ENCODE measurements at regions not wholly inside any gene's neighbourhood (a gene's known extent, or its start where the extent isn't known, plus 50 kb on each side); places are given as distances from the start of the nearest gene placed in this dataset.

DNA sequence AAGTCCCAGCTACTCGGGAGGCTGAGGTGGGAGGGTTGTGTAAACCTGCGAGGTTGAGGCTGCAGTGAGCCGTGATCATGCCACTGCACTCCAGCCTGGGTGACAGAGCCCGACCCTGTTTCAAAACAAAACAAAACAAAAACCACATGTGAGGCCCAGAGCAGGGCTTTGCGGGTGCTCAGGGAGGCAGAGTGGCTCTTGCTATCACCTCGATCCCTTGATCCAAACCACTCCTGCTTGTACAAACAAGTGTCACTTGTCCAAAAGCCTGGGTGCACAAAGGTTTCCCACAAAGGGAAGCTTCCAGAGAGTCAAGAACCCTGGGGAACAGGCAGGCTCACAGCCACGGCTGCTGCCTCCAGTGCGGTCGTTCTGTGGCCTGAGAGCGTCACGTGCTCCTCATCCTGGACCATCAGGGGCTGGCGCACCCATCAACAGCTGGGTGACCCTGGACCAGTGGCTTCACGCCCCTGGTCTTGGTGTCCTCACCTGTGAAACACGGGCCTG is 162.7 kb downstream of the C9orf50 start:
- no peak overlapping the region for H3K4me3 ChIP-seq (ENCODE audit: severe bottlenecking)
- no peaks in the 10 kb centered on the region for H3K27me3 ChIP-seq (ENCODE audit: insufficient read depth, poor library complexity, severe bottlenecking)
- H3K36me3 ChIP-seq (ENCODE audit: low read depth), result no peaks in the 10 kb centered on the region
- TF ChIP-seq, protein P1, sequence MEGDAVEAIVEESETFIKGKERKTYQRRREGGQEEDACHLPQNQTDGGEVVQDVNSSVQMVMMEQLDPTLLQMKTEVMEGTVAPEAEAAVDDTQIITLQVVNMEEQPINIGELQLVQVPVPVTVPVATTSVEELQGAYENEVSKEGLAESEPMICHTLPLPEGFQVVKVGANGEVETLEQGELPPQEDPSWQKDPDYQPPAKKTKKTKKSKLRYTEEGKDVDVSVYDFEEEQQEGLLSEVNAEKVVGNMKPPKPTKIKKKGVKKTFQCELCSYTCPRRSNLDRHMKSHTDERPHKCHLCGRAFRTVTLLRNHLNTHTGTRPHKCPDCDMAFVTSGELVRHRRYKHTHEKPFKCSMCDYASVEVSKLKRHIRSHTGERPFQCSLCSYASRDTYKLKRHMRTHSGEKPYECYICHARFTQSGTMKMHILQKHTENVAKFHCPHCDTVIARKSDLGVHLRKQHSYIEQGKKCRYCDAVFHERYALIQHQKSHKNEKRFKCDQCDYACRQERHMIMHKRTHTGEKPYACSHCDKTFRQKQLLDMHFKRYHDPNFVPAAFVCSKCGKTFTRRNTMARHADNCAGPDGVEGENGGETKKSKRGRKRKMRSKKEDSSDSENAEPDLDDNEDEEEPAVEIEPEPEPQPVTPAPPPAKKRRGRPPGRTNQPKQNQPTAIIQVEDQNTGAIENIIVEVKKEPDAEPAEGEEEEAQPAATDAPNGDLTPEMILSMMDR (IDR thresholded peaks at IDR 0.05; ENCODE audit: poor library complexity, severe bottlenecking), result no peak
- no peaks in the 10 kb centered on the region for H3K9me3 ChIP-seq (ENCODE audit: severe bottlenecking)
- H3K27ac ChIP-seq (ENCODE audit: poor library complexity, severe bottlenecking), result no peak overlapping the region
- DNase-seq (ENCODE audit: low spot score) (no peak), ATAC-seq (ENCODE audit: low read depth) (no peak)
- H3K4me1 ChIP-seq (ENCODE audit: insufficient read depth, poor library complexity, severe bottlenecking), result peaks cover 13% of the 10 kb centered on the region

DNA sequence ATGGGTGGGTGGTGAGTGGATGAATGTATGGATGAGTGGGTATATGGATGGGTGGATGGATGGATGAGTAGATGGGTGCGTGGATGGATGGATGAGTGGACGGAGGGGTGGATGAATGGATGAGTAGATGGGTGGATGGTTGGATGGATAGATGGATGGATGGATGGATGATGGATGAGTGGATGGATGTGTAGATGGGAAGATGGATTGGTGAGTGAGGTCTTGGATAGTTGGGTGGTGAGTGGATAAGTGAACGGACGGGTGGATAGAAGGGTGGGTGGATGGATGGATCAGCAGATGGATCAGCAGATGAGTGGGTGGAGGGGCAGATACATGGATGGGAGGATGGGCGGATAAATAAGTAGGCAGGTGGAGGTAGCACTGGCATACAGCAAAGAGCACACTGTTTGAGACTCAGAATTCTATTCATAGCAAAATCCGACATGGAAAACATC is 163.5 kb downstream of the C9orf50 start:
- TF ChIP-seq, protein P1 (IDR thresholded peaks at IDR 0.05; ENCODE audit: poor library complexity, severe bottlenecking), result no peak
- no peak overlapping the region for H3K4me3 ChIP-seq (ENCODE audit: severe bottlenecking)
- no peak for DNase-seq (ENCODE audit: low spot score)
- peaks cover 13% of the 10 kb centered on the region for H3K4me1 ChIP-seq (ENCODE audit: insufficient read depth, poor library complexity, severe bottlenecking)
- ATAC-seq (ENCODE audit: low read depth), result no peak
- H3K9me3 ChIP-seq (ENCODE audit: severe bottlenecking), result no peaks in the 10 kb centered on the region
- H3K27me3 ChIP-seq (ENCODE audit: insufficient read depth, poor library complexity, severe bottlenecking), result no peaks in the 10 kb centered on the region
- H3K27ac ChIP-seq (ENCODE audit: poor library complexity, severe bottlenecking), result no peak overlapping the region
- no peaks in the 10 kb centered on the region for H3K36me3 ChIP-seq (ENCODE audit: low read depth)

- H3K36me3 ChIP-seq (ENCODE audit: low read depth), result no peaks in the 10 kb centered on the region
- no peak for DNase-seq (ENCODE audit: low spot score)
- H3K27me3 ChIP-seq (ENCODE audit: insufficient read depth, poor library complexity, severe bottlenecking), result no peaks in the 10 kb centered on the region
- no peak overlapping the region for H3K27ac ChIP-seq (ENCODE audit: poor library complexity, severe bottlenecking)
- TF ChIP-seq, protein P1 (IDR thresholded peaks at IDR 0.05; ENCODE audit: poor library complexity, severe bottlenecking), result no peak
- ATAC-seq (ENCODE audit: low read depth), result no peak
- H3K4me3 ChIP-seq (ENCODE audit: severe bottlenecking), result no peak overlapping the region
- H3K4me1 ChIP-seq (ENCODE audit: insufficient read depth, poor library complexity, severe bottlenecking), result peaks cover 12% of the 10 kb centered on the region
- no peaks in the 10 kb centered on the region for H3K9me3 ChIP-seq (ENCODE audit: severe bottlenecking)
These were observed 164.2 kb downstream of the C9orf50 start for GRCh38 chr9:129456549-129457324.

GRCh38 chr9:129455151-129455995 is 165.5 kb downstream of the C9orf50 start:
- Histone ChIP-seq H3K9me3 (ENCODE audit: severe bottlenecking) (no peaks in the 10 kb centered on the region), H3K36me3 (ENCODE audit: low read depth) (no peaks in the 10 kb centered on the region), H3K4me1 (ENCODE audit: insufficient read depth, poor library complexity, severe bottlenecking) (no peaks in the 10 kb centered on the region), H3K27me3 (ENCODE audit: insufficient read depth, poor library complexity, severe bottlenecking) (no peaks in the 10 kb centered on the region), H3K4me3 (ENCODE audit: severe bottlenecking) (no peak overlapping the region), H3K27ac (ENCODE audit: poor library complexity, severe bottlenecking) (no peak overlapping the region)
- TF ChIP-seq, protein P1 (IDR thresholded peaks at IDR 0.05; ENCODE audit: poor library complexity, severe bottlenecking), result no peak
- DNase-seq (ENCODE audit: low spot score) (no peak), ATAC-seq (ENCODE audit: low read depth) (no peak; the same call in 2 of the 3 replicates)

Measured in RWPE2 (cell line).